ENCODE measurements at regions not wholly inside any gene's neighbourhood (a gene's known extent, or its start where the extent isn't known, plus 50 kb on each side); places are given as distances from the start of the nearest gene placed in this dataset.

- no peak for TF ChIP-seq CTCF (IDR thresholded peaks at IDR 0.05)
- no peak overlapping the region for H3K4me3 ChIP-seq (ENCODE audit: low read depth in 1 of 2, low read length in 1 of 2)
- no peaks in the 10 kb centered on the region for H3K36me3 ChIP-seq
- peaks cover 69% of the 10 kb centered on the region for H3K27me3 ChIP-seq
- no peaks in the 10 kb centered on the region for H3K9me3 ChIP-seq
- H3K4me1 ChIP-seq (ENCODE audit: control insufficient read depth in 1 of 2, insufficient read depth in 1 of 2, low read depth in 1 of 2, low read length in 1 of 2) = peaks cover 12% of the 10 kb centered on the region in 2 experiments
- no peak overlapping the region for H3K27ac ChIP-seq
Measured at GRCh38 chr10:133024704-133025557, 62.8 kb upstream of the ADGRA1 start.

- no peaks in the 10 kb centered on the region for H3K9me3 ChIP-seq
- no peaks in the 10 kb centered on the region for H3K4me1 ChIP-seq (ENCODE audit: control insufficient read depth in 1 of 2, insufficient read depth in 1 of 2, low read depth in 1 of 2, low read length in 1 of 2)
- H3K36me3 ChIP-seq = no peaks in the 10 kb centered on the region
- peaks cover 56% of the 10 kb centered on the region for H3K27me3 ChIP-seq
- no peak overlapping the region for H3K4me3 ChIP-seq (ENCODE audit: low read depth in 1 of 2, low read length in 1 of 2)
- no peak for TF ChIP-seq CTCF (IDR thresholded peaks at IDR 0.05)
- no peak overlapping the region for H3K27ac ChIP-seq
Measured at GRCh38 chr10:133023216-133023843, 64.4 kb upstream of the ADGRA1 start.

GRCh38 chr10:133022776-133023100 lies 65.0 kb upstream of the ADGRA1 start:
- TF ChIP-seq CTCF (IDR thresholded peaks at IDR 0.05) = no peak
- Histone ChIP-seq H3K27ac (no peak overlapping the region), H3K4me1 (ENCODE audit: control insufficient read depth in 1 of 2, insufficient read depth in 1 of 2, low read depth in 1 of 2, low read length in 1 of 2) (no peaks in the 10 kb centered on the region), H3K4me3 (ENCODE audit: low read depth in 1 of 2, low read length in 1 of 2) (no peak overlapping the region), H3K27me3 (peaks cover 56% of the 10 kb centered on the region), H3K36me3 (no peaks in the 10 kb centered on the region), H3K9me3 (no peaks in the 10 kb centered on the region)

DNA sequence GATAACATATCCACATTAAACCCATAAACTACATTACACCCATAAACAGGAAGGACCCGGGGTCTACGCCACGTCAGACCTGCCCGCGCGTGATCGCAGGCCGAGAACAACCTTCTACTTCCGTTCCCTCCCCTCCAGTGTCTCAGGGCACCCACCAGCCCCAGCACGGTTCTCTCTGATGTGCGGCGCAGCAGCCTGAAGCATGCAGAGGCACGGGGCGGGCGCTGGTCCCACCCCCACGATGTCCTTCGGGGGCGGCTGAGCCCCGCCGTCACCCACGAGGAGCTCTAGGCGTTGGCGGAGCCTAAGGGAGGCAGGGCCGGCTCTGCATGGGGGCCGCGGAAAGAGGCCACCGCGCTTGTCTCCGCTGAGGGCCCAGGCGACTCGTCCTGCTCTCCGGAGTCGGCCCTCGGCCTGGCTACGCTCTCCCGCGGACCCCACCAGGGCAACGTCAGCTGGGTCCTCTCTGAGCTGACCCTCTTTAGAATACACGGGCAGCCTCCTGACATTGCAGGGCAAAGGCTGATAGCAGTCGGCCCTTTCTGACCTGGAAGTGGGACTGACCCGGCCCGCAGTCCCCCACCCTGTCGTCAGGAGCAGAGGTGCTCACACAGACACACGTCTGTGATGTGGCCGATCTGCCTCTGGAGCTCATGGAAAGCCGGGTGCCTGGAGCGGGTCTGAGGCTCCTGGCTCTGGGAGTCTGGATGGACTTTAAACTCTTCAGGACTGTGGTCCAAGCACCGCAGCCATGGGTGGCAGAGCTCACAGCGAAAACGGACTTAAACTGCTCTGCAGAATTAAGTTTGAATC lies 65.6 kb upstream of the ADGRA1 start:
- no peak for TF ChIP-seq CTCF (IDR thresholded peaks at IDR 0.05)
- Histone ChIP-seq H3K4me3 (ENCODE audit: low read depth in 1 of 2, low read length in 1 of 2) (no peak overlapping the region), H3K4me1 (ENCODE audit: control insufficient read depth in 1 of 2, insufficient read depth in 1 of 2, low read depth in 1 of 2, low read length in 1 of 2) (no peaks in the 10 kb centered on the region), H3K27ac (no peak overlapping the region), H3K9me3 (no peaks in the 10 kb centered on the region), H3K27me3 (peaks cover 56% of the 10 kb centered on the region), H3K36me3 (no peaks in the 10 kb centered on the region)

DNA sequence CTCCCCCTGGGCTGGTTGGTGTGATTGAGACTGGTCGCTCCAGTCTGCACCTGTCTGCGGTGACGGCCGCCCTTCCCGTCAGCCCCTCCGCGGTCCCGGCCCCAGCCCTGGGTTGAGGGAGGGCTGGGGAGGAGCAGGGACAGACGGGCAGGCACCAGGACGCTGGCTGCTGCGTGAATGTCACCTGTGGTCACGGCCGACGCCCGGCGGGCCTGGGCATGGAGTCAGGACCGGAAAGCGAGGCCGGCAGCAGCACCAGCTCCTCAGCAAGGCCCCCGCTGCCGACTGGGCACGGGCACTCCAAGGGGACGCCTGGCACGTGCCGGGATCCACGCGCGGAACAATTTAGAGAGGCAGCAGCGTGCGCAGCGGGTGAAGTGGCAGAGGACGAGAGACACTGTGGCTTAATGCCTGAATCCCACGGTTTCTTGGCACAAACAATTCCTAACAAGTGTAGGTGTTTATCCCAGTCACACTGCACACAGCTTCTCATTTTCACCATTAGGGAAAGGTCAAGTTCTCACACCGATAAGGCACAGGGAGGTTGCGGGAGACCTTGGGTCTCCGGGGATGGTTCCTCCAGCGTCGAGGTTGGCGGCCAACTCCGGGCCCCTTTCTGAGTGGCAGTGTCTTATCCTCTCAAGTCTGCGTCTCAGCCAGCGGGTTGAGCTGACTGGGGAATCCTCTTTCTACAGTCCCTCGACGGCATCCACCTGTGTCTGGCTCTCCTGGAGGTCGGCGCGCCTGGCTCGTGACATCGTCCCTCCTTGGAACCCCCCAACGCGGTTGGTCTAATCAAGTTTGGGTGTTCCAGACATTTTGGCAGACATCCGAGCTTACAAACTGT lies 66.4 kb upstream of the ADGRA1 start:
- H3K9me3 ChIP-seq = no peaks in the 10 kb centered on the region
- TF ChIP-seq CTCF (IDR thresholded peaks at IDR 0.05) = no peak
- H3K27me3 ChIP-seq = peaks cover 50% of the 10 kb centered on the region
- no peaks in the 10 kb centered on the region for H3K36me3 ChIP-seq
- no peak overlapping the region for H3K27ac ChIP-seq
- no peak overlapping the region for H3K4me3 ChIP-seq (ENCODE audit: low read depth in 1 of 2, low read length in 1 of 2)
- peaks cover 0 to 3% of the 10 kb centered on the region in 2 experiments for H3K4me1 ChIP-seq (ENCODE audit: control insufficient read depth in 1 of 2, insufficient read depth in 1 of 2, low read depth in 1 of 2, low read length in 1 of 2)
